Stimulated activated CD4-positive, alpha-beta T cell treated with anti-CD3 and anti-CD28 coated beads, Interleukin-4, amount 100 ng/mL, for 24 hours (primary cell): ENCODE measurements at regions not wholly inside any gene's neighbourhood (a gene's known extent, or its start where the extent isn't known, plus 50 kb on each side); places are given as distances from the start of the nearest gene placed in this dataset.

Experiments used
- DNase-seq: peaks from one replicate; pipeline ENCODE4 v3.0.0-alpha.2; 2020

- no peak for DNase-seq
Observed at GRCh38 chr5:35312267-35312666, 82.0 kb upstream of the PRLR start.

GRCh38 chr5:35309365-35310130, 79.3 kb upstream of the PRLR start:
- DNase-seq = no peak

- DNase-seq = no peak
Observed at GRCh38 chr5:35308421-35308820, 78.1 kb upstream of the PRLR start.

- DNase-seq = no peak
Observed at GRCh38 chr5:35306716-35307365, 76.6 kb upstream of the PRLR start.

- no peak for DNase-seq
Observed at GRCh38 chr5:35305336-35306020, 75.2 kb upstream of the PRLR start.

- no peak for DNase-seq
Observed at GRCh38 chr5:35304291-35304690, 74.0 kb upstream of the PRLR start.

- DNase-seq = no peak
Observed at GRCh38 chr5:35303152-35303551, 72.9 kb upstream of the PRLR start.

GRCh38 chr5:35302544-35302943, 72.3 kb upstream of the PRLR start:
- DNase-seq = no peak

GRCh38 chr5:35297755-35298154, 67.5 kb upstream of the PRLR start:
- no peak for DNase-seq

GRCh38 chr5:35294976-35295375, 64.7 kb upstream of the PRLR start:
- no peak for DNase-seq

GRCh38 chr5:35294017-35294416, 63.7 kb upstream of the PRLR start:
- no peak for DNase-seq

GRCh38 chr5:35285435-35285834, 55.1 kb upstream of the PRLR start:
- DNase-seq = no peak

- no peak for DNase-seq
Observed at GRCh38 chr5:35285011-35285410, 54.7 kb upstream of the PRLR start.

GRCh38 chr5:35284364-35284763, 54.1 kb upstream of the PRLR start:
- no peak for DNase-seq

- no peak for DNase-seq
Observed at GRCh38 chr5:35282810-35283209, 52.5 kb upstream of the PRLR start.

GRCh38 chr5:35281613-35282012, 51.3 kb upstream of the PRLR start:
- DNase-seq = no peak
